GM19240 (cell line): ENCODE measurements at regions not wholly inside any gene's neighbourhood (a gene's known extent, or its start where the extent isn't known, plus 50 kb on each side); places are given as distances from the start of the nearest gene placed in this dataset.
"Not testable (repeated sequence)": the region's sequence is repeated elsewhere in the genome, so short reads cannot be mapped to it uniquely, and the experiment has no call there.

Experiments used
- DNase-seq: peaks from one replicate; pipeline ENCODE4 v3.0.0; 2011; ENCODE audit warnings: low spot score; ENCODE audit not compliant: insufficient read length

- no peak for DNase-seq
These were observed 233.8 kb upstream of the EDNRB start for GRCh38 chr13:78152415-78152814.

DNA sequence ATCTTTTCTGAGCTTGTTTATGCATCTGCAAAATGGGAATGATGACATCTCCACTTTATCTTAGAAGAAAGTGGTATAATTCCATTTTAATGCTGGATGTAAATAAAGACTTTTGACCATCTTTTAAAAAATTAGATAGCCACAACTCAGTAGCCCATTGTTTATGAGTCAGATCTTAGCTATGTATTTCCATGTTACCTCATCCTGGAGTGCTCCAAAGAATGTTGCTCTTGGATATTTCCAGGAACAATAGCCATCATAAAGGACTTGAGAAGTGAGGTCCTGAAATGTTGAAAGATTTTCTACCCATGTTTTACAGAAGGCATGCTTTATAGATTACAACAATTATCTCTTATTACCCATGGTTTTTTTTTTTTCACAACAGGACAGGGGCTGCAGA, 229.3 kb upstream of the EDNRB start:
- DNase-seq, result no peak

GRCh38 chr13:78145276-78145675, 226.6 kb upstream of the EDNRB start:
- no peak for DNase-seq

DNA sequence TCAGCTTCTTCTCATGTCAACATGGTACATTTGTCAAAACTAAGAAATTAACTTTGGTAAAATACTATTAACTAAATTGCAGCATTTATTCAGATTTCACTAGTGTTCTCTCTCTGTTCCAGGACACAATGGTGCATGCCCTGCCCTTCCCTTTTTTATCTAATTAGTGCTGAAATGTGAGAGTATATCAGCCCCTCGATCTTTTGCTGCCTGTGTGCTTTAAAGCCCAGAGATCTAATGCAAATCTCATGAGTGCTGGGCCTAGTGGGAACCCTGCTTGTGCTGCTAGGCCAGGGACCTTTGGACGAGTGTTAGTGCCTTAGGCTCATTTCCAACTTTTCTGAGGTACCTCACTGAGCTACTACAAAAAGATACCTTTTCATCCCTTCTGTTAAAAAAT, 221.1 kb upstream of the EDNRB start:
- DNase-seq, result no peak

- DNase-seq, result no peak
These were observed 220.1 kb upstream of the EDNRB start for GRCh38 chr13:78138756-78139155.

GRCh38 chr13:78137404-78138142, 218.9 kb upstream of the EDNRB start:
- DNase-seq, result no peak

- no peak for DNase-seq
These were observed 218.3 kb upstream of the EDNRB start for GRCh38 chr13:78136966-78137365.

GRCh38 chr13:78133511-78133910, 214.9 kb upstream of the EDNRB start:
- DNase-seq, result no peak

DNA sequence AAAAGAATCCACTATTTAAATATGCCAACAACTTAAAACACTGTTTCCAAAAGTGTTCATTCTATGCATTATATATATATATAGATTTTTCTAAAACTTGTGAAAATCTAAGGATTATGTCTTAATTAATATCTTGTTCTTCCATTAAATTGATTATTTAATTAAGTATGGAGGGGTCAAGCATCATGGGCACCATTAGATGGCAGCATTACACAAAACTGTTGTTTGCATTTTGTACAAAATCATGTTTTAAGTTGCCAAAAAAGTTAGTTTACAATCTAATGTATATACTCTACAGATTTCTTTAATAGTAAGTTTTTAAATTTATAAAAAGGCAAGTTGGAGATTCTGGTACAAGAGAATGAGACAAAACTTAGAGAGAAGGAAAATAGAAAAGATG, 213.2 kb upstream of the EDNRB start:
- DNase-seq, result no peak

GRCh38 chr13:78131346-78131745, 212.7 kb upstream of the EDNRB start:
- DNase-seq, result no peak

DNA sequence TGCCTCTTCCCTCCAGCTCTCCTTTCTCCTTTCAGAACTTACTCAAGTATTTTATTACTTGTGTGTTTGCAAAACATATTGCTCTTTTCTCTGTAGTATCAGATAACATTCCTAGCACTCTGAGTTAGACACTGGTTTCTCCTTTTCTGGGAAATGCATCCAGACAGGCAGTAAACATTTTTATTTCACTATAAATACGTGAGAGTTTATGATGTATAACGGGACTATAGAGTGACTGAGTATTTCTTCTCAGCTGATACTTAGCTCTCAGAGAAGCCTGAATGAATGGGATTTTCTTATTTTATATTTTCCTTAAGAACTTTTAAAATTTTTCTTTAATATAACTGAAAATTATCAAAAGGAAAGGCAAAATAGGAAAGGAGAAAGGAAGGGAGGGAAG, 211.2 kb upstream of the EDNRB start:
- DNase-seq, result no peak

DNA sequence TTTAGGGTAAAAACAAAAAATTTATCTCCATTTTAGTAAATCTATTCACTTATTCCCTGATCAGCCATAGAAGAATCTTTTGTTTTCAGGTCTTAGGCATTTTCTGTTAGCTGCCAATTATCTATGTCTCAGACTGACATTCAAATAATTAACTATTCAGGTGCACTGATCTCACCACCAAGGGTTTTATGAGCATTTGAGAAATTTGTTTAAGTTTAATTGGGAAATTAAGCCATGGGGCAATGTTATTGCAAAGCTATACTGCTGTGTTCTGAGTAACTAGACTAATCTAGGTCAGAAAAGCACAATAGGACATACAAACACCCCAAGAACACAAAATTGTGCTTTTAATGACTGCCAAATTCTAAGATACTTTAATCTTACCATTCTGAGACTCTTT, 210.7 kb upstream of the EDNRB start:
- no peak for DNase-seq

DNA sequence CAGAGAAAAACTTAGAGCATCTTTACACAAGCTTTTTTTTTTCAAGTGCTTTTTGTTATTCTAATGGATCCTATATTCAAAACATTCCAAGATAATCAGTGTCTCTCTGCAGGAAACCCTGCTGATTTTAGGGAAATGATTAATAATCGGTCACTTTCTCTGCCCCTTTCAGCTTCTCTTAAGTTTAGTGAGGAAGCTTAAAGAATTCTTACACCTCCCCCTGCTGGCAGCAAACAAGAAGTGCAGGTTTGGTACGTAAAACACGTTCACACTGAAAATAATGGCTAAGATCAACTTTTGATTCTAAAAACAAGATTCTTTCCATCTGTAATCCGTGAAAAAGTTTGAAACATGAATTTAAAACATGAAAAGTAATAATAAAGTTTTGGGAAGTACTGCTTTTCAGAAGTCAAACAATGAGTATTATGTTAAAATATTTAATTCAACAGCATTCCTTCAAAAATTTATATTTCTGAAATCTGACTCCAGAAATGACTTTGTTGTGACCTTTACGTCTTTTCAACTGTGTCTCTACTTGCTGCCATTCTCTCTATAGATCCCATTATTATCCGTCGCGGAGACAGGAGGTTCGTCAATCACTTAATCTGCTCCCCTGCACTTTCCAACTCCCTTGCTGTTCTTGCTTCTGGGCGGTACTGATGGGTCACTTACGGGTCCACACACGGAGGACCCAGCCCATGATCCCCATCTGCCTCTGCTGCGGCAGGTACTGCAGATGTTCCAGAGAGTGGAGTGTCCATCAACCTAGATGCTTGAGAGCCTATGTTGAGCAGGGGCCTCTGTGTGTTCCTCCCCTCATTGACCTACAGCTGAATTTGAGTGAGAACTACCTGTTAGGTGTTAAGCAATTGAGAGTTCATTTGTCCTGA, 203.1 kb upstream of the EDNRB start:
- peak; percentile 11 for DNase-seq

GRCh38 chr13:78121001-78121400, 202.4 kb upstream of the EDNRB start:
- no peak for DNase-seq

GRCh38 chr13:78120144-78120543, 201.5 kb upstream of the EDNRB start:
- not testable (repeated sequence) for DNase-seq

- not testable (repeated sequence) for DNase-seq
These were observed 198.4 kb upstream of the EDNRB start for GRCh38 chr13:78117070-78117469.

- no peak for DNase-seq
These were observed 187.0 kb upstream of the EDNRB start for GRCh38 chr13:78105656-78106055.

DNA sequence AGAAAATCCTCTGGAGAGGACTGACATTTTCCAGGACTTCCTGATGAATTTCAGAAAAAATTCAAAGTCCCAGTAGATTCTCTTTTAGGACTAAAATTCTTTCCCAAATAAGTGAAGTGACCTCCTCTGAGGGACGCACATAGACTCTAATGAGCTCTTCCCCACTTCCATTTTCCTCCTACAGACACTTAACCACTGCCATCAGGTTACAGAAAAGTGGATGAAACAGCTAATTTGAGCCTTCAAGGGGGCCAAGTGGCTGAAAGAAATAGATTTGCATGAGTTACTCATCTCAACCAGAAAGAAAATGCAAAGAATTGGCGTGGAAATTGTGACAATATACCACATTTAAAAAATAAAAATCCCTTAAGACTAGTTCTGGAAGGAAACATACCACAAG, 185.3 kb upstream of the EDNRB start:
- no peak for DNase-seq

GRCh38 chr13:78102741-78103140, 184.1 kb upstream of the EDNRB start:
- no peak for DNase-seq

GRCh38 chr13:78102121-78102677, 183.6 kb upstream of the EDNRB start:
- DNase-seq, result no peak

GRCh38 chr13:78100486-78100885, 181.9 kb upstream of the EDNRB start:
- DNase-seq, result no peak

GRCh38 chr13:78098249-78098648, 179.6 kb upstream of the EDNRB start:
- DNase-seq, result no peak
